ENCODE measurements at regions not wholly inside any gene's neighbourhood (a gene's known extent, or its start where the extent isn't known, plus 50 kb on each side); places are given as distances from the start of the nearest gene placed in this dataset.

DNA sequence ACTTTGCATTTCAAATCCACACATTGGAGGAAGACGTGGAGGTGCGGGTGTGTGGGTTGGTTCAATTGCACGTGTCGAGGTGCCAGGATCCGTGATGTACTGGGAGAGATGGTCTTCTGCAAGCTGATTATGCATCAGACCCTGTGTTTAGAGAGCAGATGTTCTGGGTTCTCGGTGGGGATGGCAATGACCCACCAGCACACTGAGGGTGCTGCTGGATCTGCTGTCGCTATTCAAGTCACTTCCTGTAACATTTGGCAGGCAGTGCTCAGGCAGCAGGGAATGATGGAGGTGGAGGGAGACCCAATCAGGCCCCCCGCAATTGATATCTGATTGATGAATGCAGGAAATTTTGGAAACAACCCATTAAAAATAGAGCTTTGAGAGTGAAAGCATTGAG is 830.1 kb upstream of the POU3F3 start:
- no peak for DNase-seq (ENCODE audit: low spot score)
- in situ Hi-C loops (cut with HindIII; ENCODE audit: low sequenced_read_pairs), result no loop called here

DNA sequence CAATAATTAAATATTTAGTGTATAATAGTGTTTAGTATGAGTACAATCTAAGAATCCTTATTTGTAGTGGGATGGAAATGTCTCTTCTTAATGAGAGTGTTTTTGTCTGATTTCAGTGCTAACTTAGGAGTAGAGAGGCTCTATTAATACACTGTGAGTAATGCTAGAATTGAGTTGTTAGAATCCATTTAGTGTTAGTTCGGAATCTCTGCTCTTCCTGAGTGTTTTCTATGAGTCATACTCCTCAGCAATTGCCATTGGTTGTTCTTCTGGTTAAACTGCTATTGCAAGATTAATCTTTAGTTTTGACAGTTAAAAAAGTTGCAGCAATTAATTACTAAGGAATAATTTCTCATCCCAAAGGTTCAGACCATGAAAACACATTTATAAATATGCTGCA is 828.6 kb upstream of the POU3F3 start:
- in situ Hi-C loops (cut with HindIII; ENCODE audit: low sequenced_read_pairs), result no loop called here

DNA sequence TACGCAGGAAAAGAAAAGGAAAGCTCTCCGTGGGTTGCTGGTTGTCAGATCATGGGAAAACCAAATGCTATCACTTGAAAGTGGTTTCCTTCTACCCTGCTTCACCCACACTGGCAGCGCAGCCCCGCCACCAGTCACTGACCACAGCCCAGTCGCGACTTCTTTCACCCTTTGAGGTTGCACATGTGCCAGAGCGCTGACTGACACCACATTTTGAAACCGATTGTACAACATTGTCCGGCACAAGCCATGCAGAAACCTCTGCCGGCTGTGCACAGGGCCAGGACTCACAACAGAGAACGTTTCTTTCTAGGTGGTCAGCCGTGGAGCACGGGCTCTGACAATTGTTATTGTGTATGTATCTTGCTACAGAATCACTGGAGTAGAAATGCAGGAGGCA is 827.2 kb upstream of the POU3F3 start:
- in situ Hi-C loops (cut with HindIII; ENCODE audit: low sequenced_read_pairs), result no loop called here
- no peak for DNase-seq (ENCODE audit: low spot score)

More for the DNA sequence above, 828.6 kb upstream of the POU3F3 start:
- DNase-seq (ENCODE audit: low spot score), result no peak

DNA sequence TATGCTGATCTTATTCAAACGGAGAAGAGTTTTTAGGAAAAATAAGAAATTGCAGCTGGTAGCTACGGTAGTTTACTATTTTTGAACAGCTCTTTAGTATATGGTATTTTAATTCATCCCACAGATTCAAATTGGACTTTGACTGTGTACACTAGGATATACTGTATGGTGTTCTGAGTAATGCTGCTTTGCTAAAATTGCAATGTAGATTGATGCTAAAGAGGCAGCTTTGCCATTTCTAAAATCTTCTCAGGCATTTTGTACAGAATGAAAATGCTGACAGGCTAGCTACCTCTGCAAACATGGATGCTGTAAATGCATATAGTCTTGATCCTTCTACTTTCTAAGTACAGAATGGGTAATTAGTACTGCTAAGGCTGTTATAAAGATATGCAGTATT is 826.6 kb upstream of the POU3F3 start:
- in situ Hi-C loops (cut with HindIII; ENCODE audit: low sequenced_read_pairs), result no loop called here
- no peak for DNase-seq (ENCODE audit: low spot score)

DNA sequence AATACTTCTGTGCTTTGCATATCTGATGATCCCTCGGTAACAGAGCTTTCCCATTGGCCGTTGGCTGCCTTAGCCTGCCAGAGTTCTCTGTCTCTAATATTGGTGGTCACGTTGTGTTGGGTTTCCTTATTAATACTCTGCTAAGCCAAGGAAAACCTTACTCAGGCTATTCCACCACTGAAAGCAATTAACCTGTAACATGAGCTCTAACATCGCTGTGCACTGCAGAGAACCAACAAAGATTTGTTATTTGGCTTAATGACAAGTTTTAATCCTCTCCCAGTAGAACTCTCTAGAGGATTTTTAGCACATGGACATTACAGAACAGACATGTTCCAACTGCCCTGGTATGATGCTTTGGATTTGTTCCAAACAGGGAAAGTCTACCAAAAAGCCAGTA is 825.9 kb upstream of the POU3F3 start:
- DNase-seq (ENCODE audit: low spot score), result no peak
- in situ Hi-C loops (cut with HindIII; ENCODE audit: low sequenced_read_pairs), result no loop called here

DNA sequence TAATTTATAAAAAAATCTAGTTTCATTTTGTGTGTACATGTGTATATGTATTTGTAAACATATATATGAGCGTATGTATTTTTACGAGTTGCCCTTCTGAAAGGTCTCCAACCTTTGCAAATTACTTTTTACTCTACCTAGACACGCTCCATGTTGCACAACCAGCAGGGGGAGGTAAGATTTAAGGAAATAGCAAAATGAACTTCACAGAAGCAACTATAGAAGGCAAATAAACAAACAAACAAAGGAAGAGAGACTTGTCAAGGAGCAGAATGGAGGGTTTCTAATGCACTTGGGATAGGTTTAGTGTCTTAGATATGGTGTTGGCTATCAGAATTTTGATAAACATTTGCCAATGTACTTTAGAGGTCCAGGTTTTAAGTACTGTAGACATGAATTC is 820.5 kb upstream of the POU3F3 start:
- in situ Hi-C loops (cut with HindIII; ENCODE audit: low sequenced_read_pairs), result no loop called here
- DNase-seq (ENCODE audit: low spot score), result peak; percentile 19

DNA sequence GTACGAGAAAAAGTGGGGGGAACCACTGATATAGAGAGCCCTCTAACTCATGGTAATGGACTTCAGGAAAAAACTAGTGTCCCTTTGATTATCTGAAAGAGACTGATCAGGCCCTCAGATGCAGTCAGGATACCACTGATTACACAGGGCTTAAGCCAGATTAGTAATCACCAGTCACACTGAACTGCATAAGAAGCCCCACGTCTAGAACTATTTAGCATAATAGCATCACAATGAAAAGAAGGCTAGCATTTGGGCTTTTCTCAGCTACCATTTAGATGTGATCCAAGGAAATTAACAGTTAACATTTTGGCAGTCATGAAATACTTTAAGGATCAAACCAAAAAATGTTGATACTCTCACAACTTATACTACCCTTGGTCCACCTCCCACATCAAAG is 813.1 kb upstream of the POU3F3 start:
- DNase-seq (ENCODE audit: low spot score), result no peak
- in situ Hi-C loops (cut with HindIII; ENCODE audit: low sequenced_read_pairs), result no loop called here

DNA sequence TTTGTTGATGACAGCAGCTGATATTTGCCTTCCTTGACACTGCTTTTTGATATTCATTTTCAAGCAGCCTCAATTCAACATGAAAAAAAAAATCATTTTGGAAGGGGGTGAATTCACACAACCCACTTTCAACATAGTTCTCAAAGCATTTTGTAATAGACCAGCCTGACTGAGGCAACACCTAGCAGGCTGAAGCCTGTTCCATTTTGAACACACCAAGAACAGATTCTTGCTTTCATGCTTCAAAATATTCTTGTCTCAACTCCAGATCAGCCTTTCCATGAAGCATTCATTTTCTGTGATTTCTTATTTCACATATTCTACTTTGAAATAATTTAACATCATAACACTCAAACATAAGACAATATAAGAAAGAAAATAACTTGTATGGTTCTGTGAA is 812.6 kb upstream of the POU3F3 start:
- DNase-seq (ENCODE audit: low spot score), result no peak
- in situ Hi-C loops (cut with HindIII; ENCODE audit: low sequenced_read_pairs), result no loop called here

DNA sequence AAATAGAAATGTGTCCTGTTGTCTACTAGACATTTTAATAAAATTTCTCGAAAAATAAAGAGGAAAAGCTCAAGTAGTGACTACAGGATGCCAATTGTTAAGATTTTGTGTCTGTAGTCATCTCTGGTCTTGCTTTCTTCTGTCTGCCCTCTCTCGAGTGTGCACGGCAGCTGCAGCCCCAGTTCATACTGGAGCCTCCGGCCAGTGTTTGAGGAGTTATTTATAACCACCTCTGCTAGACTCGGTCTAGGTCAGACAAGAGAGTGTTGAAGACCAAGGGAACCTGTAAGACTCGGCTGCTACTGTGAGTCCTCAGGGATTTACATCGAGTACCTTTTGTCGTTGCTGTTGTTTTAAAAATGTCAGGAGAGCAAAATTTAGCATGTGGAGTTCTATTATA is 810.1 kb upstream of the POU3F3 start:
- in situ Hi-C loops (cut with HindIII; ENCODE audit: low sequenced_read_pairs), result no loop called here
- no peak for DNase-seq (ENCODE audit: low spot score)

DNA sequence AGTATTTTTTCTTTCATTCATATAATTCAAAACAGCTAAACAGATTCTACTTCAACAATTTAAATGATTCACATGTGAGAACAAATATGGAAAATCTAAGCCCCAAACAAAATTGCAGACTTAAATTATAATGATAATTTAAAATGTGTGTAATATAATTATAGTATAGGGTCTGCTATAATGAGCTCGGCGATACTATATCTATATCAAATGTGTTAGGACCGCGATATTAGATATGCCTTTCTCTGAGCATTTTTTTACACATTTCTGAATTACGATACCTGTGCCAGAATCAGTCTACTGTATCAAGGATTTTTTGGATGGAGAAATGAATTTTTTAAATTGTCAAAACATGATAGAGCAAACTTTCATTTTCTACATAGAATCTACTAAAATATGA is 808.8 kb upstream of the POU3F3 start:
- in situ Hi-C loops (cut with HindIII; ENCODE audit: low sequenced_read_pairs), result no loop called here
- no peak for DNase-seq (ENCODE audit: low spot score)

DNA sequence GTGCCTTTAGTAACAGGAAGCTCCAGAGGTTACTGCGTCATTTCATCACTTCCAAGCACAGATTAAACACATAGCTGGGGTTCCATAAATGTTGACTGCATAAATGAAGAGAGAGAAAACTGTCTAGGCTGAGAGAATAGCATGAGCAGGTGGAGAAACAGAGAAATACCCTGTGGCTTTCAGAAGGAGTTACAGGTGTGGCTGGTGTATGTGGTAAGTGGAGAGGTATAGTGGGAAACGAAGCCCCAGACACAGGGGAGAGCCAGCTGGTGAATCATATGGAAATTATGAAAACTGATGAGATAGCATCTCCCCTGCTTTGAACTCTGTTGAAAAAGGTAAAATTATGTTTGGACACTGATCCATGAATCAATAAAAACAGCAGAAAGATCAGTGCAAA is 807.4 kb upstream of the POU3F3 start:
- in situ Hi-C loops (cut with HindIII; ENCODE audit: low sequenced_read_pairs), result no loop called here
- no peak for DNase-seq (ENCODE audit: low spot score)

DNA sequence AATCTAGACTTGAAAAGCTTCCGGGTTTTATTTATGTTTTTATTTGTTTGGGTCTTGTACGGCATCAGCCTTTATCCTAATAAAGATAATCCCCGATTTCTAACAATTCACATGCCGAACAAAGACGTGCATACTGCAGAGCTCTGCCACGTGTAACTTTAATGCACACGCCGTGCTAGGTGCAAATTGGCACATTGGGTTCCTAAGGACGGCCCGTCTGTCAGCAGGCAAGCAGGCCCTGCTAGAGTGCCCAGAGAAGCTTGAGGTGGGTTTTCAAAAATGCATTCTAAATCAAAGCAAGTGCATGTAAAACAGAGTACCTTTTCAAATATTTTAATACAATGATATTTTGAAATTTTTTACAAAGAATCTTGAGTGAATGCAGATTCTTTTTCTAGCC is 806.4 kb upstream of the POU3F3 start:
- in situ Hi-C loops (cut with HindIII; ENCODE audit: low sequenced_read_pairs), result no loop called here

DNA sequence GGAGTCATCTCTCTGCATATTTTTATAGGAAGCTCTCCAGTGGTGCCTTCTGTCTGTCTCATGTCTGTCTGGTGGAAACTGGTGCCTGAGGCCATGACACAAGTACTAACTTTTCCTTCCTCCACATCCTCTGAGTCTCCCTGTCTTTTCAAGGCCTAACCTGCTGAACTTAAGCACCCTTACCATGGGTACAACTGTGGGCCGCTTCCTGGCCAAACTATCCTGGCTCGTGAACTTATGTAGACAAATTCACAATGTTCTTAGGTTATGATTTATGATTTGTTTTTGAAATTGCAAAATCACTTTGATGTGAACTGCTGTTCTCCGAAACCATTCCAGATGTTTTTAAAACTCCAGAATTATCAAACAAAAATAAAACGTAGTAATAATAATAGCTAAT is 804.5 kb upstream of the POU3F3 start:
- in situ Hi-C loops (cut with HindIII; ENCODE audit: low sequenced_read_pairs), result no loop called here
- DNase-seq (ENCODE audit: low spot score), result no peak

More for the DNA sequence above, 806.4 kb upstream of the POU3F3 start:
- DNase-seq (ENCODE audit: low spot score), result no peak

DNA sequence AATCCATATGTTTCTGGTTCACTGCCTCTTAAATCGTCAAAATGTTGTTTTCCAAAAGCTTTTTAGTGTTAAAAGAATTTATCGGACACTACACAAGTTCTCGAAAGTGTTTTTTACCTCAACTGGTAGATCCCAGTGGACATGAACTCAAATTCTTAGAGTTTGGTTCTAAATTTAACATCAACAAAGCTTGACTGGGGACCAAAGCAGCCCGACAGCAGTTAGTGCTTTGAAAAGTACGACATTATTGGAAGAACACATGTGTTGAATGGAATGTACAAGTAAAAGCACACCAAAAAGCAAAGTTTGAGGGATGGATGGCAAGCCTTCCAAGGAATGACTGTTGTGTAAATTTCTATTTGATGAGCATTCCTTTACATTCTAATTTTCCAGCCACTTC is 803.9 kb upstream of the POU3F3 start:
- in situ Hi-C loops (cut with HindIII; ENCODE audit: low sequenced_read_pairs), result no loop called here
- no peak for DNase-seq (ENCODE audit: low spot score)

DNA sequence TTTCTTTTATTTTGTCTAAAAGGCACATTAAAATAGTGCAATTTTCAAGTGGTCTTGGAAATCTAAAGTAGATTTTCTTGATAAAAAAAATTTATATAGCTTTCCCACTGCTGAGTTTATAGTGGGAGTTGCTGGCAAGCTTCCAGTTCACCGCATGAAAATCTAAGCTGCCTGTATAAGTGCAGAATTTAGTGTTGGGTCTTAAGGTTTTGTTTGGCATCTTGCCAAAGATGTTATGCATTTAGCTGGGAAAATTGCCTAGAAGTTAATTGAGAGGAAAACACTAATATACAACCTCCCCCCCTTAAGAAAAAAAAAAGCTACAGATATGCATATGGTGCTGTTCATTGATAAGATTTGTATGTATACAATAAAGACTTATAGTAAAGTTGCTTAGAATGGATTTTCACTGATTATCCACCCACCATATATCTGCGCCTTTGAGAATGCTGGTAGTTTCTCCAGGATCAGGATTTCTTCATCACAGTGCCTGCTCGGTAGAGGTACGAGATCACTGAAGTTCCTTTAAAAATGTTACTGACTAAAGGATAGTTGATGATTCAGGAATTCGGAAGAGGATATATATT is 803.2 kb upstream of the POU3F3 start:
- no peak for DNase-seq (ENCODE audit: low spot score)
- in situ Hi-C loops (cut with HindIII; ENCODE audit: low sequenced_read_pairs), result no loop called here

DNA sequence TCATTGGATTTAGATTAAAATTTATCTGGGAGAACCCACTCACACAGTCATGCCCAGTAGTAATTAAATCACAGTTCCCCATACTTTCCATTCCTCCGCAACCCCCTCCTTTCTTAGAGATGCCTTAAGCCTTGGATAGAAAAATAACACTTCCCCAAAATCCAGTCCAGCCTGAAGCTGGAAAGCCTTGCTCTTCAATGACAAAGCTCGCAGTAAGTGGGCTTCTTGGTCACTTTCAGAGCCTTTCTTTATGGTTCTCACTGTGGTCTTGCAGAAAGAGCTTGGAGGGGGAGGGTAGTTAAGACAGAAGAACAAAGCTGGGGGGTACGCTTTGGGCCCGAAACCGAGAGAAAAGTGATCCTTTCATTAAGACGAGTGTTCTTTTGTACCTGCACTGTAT is 802.1 kb upstream of the POU3F3 start:
- DNase-seq (ENCODE audit: low spot score), result no peak
- in situ Hi-C loops (cut with HindIII; ENCODE audit: low sequenced_read_pairs), result no loop called here

DNA sequence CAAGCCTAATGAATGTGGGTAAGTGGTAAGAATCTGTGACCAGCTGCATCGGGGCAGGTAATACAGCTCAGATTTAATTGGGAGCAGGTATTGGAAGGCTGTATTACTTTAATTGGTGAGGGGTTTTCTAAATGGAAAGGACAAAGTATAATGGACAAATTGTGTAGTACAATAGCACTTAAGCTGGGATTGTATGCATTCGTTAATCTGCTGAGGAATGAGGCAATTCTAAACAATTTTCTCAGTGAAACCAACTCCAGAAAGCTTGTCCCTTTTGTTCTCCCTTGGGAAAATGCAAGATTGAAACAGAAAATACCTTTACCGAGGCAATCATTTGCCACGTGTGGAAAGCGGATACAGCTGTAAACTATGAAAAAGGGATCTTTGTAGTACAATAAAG is 801.6 kb upstream of the POU3F3 start:
- in situ Hi-C loops (cut with HindIII; ENCODE audit: low sequenced_read_pairs), result no loop called here
- no peak for DNase-seq (ENCODE audit: low spot score)

DNA sequence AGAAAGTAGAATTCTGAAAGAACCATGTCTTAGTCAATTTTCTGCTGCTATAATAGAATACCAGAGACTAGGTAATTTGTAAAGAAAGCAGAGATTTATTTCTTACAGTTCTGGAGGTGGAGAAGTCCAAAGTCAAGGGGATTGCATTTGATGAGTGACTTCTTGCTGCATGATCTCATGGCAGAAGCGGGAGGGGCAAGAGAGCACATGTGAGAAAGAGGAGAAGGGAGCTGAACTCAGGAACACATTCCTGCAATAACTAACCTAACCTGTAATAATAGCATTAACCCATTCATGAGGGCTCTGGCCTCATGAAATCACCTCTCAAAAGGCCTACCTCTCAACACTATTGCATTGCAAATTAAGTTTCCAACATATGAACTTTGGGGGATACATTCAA is 797.5 kb upstream of the POU3F3 start:
- no peak for DNase-seq (ENCODE audit: low spot score)
- in situ Hi-C loops (cut with HindIII; ENCODE audit: low sequenced_read_pairs), result no loop called here

DNA sequence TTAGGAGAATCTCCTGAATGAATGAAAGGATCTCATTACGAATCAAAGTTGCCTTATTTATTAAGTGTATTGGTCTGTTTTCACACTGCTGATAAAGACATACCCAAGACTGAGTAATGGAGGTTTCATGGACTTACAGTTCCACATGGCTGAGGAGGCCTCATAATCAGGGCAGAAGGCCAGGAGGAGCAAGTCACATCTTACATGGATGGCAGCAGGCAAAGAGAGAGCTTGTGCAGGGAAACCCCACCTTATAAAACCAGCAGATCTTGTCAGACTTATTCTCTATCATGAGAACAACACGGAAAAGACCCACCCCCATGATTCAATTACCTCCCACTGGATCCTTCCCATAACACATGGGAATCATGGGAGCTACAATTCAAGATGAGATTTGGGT is 785.2 kb upstream of the POU3F3 start:
- in situ Hi-C loops (cut with HindIII; ENCODE audit: low sequenced_read_pairs), result no loop called here
- DNase-seq (ENCODE audit: low spot score), result no peak

DNA sequence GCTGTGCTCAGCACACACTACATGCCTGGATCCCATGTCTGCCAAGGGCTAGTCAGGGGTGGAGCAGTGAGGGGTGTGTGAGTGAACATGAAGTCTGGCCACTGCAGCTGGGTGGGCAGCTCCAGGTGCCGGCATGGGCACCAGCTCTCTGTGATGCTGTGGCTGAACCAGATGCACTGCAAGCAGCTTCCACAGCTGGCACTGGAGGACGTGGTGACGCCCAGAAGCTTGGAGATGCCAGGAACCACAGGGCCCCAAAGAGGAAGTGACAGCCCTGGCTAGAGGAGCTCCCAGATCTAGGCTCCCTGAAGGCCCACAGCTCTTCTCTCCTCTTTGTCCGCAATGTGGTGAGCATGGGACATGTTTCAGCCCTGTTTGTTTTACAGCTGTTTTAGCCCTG is 776.3 kb upstream of the POU3F3 start:
- in situ Hi-C loops (cut with HindIII; ENCODE audit: low sequenced_read_pairs), result no loop called here
- DNase-seq (ENCODE audit: low spot score), result no peak

DNA sequence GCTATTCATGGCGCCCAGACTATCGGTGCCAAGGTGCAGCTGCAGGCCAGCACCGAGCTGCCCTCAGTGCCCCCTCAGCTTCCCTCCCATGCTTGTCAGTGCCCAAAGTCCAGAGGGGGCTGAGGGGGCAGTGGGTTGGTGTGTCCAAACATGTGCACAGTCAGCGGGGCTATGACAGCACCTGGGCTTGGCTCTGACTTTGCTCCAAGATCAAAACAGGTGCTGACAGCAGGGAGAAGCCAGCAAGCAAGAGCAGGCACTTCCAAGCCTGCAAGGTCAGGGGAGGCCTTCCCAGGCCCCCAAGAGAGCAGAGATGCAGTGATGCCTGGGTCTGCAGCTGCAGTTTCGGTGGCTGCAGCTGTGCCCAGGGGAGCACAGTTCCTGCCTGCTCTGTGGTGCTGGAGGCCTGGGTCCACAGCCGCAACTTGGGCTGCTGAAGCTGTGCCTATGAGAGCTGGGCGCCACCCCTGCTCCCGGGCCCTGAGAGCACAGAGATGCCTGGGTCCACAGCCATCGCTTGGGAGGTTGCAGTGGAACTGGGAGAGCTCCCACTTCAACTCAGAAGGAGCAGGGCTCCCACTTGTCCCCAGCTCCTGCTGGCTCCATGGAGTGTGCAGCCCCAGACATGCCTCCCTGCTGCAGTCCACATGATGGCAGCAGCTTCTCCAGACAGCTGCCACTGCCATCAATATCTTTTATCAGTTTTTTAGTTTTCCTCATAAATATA is 775.3 kb upstream of the POU3F3 start:
- in situ Hi-C loops (cut with HindIII; ENCODE audit: low sequenced_read_pairs), result no loop called here
- DNase-seq (ENCODE audit: low spot score), result no peak

Data from G401 (cell line).